SK-N-SH (cell line): ENCODE measurements at regions not wholly inside any gene's neighbourhood (a gene's known extent, or its start where the extent isn't known, plus 50 kb on each side); places are given as distances from the start of the nearest gene placed in this dataset.
"Not testable (repeated sequence)": the region's sequence is repeated elsewhere in the genome, so short reads cannot be mapped to it uniquely, and the experiment has no call there.

Experiments used
- EP300 ChIP-seq, 2 experiments: IDR thresholded peaks; 2 replicates each; pipeline versions ENCODE4 v1.4.0 to v1.6.1; 2012; ENCODE audit warnings: borderline replicate concordance in 1 of 2, low read depth in 1 of 2, low read length in 1 of 2
- EZH2phosphoT487 ChIP-seq: fragments of 200-600 bp; sonication (generic); IDR thresholded peaks from 2 replicates; pipeline ENCODE4 v1.6.1; 2017; ENCODE audit warnings: low read depth, mixed run types, mild to moderate bottlenecking, antibody characterized with exemption, moderate library complexity, borderline replicate concordance
- GABPA ChIP-seq: IDR thresholded peaks from 2 replicates; pipeline ENCODE4 v1.4.0; 2012; ENCODE audit warnings: low read depth, mild to moderate bottlenecking
- MXI1 ChIP-seq: IDR thresholded peaks from 2 replicates; pipeline ENCODE4 v1.6.1; 2012; ENCODE audit warnings: mild to moderate bottlenecking, low read depth, low read length, improper control_type of control experiment
- POLR2AphosphoS5 ChIP-seq: IDR thresholded peaks from 2 replicates; pipeline ENCODE4 v1.6.1; 2012; ENCODE audit warnings: low read depth, low read length
- RAD21 ChIP-seq: IDR thresholded peaks from 2 replicates; pipeline ENCODE4 v1.6.1; 2012; ENCODE audit warnings: mild to moderate bottlenecking, low read length
- RCOR1 ChIP-seq: fragments of 150-350 bp; IDR thresholded peaks from 2 replicates; pipeline ENCODE4 v1.6.1; 2017; ENCODE audit warnings: antibody characterized with exemption, low read length
- RFX5 ChIP-seq: IDR thresholded peaks from 2 replicates; pipeline ENCODE4 v1.6.1; 2012; ENCODE audit warnings: mild to moderate bottlenecking, improper control_type of control experiment, low read length
- YY1 ChIP-seq: IDR thresholded peaks from 2 replicates; pipeline ENCODE4 v1.4.0; 2012; ENCODE audit warnings: low read depth, mild to moderate bottlenecking
- TF ChIP-seq, protein P1 (sequence below): fragments of 200-600 bp; sonication (generic); IDR thresholded peaks from 2 replicates; pipeline ENCODE4 v1.6.1; 2017; ENCODE audit warnings: antibody characterized with exemption, mild to moderate bottlenecking, moderate library complexity
- TF ChIP-seq, protein P2 (sequence below): fragments of 150-350 bp; IDR thresholded peaks from 2 replicates; pipeline ENCODE4 v1.6.1; 2017; ENCODE audit warnings: antibody characterized with exemption, low read length, low read depth, borderline replicate concordance

DNA sequence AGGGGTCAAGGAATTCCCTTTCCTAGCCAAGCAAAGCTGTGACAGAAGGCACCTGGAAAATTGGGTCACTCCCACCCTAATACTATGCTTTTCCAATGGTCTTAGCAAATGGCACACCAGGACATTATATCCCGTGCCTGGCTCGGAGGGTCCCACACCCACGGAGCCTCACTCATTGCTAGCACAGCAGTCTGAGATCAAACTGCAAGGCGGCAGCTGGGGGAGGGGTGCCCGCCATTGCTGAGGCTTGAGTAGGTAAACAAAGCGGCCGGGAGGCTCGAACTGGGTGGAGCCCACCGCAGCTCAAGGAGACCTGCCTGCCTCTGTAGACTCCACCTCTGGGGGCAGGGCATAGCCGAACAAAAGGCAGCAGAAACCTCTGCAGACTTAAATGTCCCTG is 429.9 kb downstream of the NPIPA8 start:
- TF ChIP-seq, protein P1, sequence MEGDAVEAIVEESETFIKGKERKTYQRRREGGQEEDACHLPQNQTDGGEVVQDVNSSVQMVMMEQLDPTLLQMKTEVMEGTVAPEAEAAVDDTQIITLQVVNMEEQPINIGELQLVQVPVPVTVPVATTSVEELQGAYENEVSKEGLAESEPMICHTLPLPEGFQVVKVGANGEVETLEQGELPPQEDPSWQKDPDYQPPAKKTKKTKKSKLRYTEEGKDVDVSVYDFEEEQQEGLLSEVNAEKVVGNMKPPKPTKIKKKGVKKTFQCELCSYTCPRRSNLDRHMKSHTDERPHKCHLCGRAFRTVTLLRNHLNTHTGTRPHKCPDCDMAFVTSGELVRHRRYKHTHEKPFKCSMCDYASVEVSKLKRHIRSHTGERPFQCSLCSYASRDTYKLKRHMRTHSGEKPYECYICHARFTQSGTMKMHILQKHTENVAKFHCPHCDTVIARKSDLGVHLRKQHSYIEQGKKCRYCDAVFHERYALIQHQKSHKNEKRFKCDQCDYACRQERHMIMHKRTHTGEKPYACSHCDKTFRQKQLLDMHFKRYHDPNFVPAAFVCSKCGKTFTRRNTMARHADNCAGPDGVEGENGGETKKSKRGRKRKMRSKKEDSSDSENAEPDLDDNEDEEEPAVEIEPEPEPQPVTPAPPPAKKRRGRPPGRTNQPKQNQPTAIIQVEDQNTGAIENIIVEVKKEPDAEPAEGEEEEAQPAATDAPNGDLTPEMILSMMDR, result not testable (repeated sequence)
- not testable (repeated sequence) for TF ChIP-seq RFX5; YY1; EP300 (IDR thresholded peaks at IDR 0.05; ENCODE audit: borderline replicate concordance in 1 of 2, low read depth in 1 of 2, low read length in 1 of 2); RCOR1; POLR2AphosphoS5; EZH2phosphoT487; GABPA; RAD21; MXI1
- TF ChIP-seq, protein P2, sequence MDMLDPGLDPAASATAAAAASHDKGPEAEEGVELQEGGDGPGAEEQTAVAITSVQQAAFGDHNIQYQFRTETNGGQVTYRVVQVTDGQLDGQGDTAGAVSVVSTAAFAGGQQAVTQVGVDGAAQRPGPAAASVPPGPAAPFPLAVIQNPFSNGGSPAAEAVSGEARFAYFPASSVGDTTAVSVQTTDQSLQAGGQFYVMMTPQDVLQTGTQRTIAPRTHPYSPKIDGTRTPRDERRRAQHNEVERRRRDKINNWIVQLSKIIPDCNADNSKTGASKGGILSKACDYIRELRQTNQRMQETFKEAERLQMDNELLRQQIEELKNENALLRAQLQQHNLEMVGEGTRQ, result not testable (repeated sequence)
